GM21723 (cell line): ENCODE measurements at regions not wholly inside any gene's neighbourhood (a gene's known extent, or its start where the extent isn't known, plus 50 kb on each side); places are given as distances from the start of the nearest gene placed in this dataset.
"Not testable (repeated sequence)": the region's sequence is repeated elsewhere in the genome, so short reads cannot be mapped to it uniquely, and the experiment has no call there.

Source experiments
- ATAC-seq: cut with Tn5 transposase; IDR thresholded peaks from one replicate; pipeline ENCODE4 v1.9.1; 2021; ENCODE audit warnings: mild to moderate bottlenecking, moderate library complexity; ENCODE audit not compliant: unreplicated experiment

- ATAC-seq, result no peak
These were observed 137.1 kb upstream of the FOXG1 start for GRCh38 chr14:28629328-28630004.

GRCh38 chr14:28630100-28630499 lies 136.5 kb upstream of the FOXG1 start:
- no peak for ATAC-seq

- ATAC-seq, result no peak
These were observed 131.2 kb upstream of the FOXG1 start for GRCh38 chr14:28635387-28635786.

- not testable (repeated sequence) for ATAC-seq
These were observed 130.8 kb upstream of the FOXG1 start for GRCh38 chr14:28635816-28636215.

GRCh38 chr14:28641189-28641588 lies 125.4 kb upstream of the FOXG1 start:
- not testable (repeated sequence) for ATAC-seq

- ATAC-seq, result no peak
These were observed 115.4 kb upstream of the FOXG1 start for GRCh38 chr14:28651148-28651547.

GRCh38 chr14:28652782-28653181 lies 113.8 kb upstream of the FOXG1 start:
- no peak for ATAC-seq

- no peak for ATAC-seq
These were observed 113.1 kb upstream of the FOXG1 start for GRCh38 chr14:28653521-28653920.

GRCh38 chr14:28656704-28657255 lies 109.8 kb upstream of the FOXG1 start:
- ATAC-seq, result no peak

- no peak for ATAC-seq
These were observed 105.3 kb upstream of the FOXG1 start for GRCh38 chr14:28661171-28661772.

GRCh38 chr14:28666961-28667360 lies 99.6 kb upstream of the FOXG1 start:
- no peak for ATAC-seq

- no peak for ATAC-seq
These were observed 95.2 kb upstream of the FOXG1 start for GRCh38 chr14:28671425-28671824.

GRCh38 chr14:28673056-28673455 lies 93.5 kb upstream of the FOXG1 start:
- no peak for ATAC-seq

GRCh38 chr14:28676479-28676878 lies 90.1 kb upstream of the FOXG1 start:
- ATAC-seq, result no peak

GRCh38 chr14:28677381-28677780 lies 89.2 kb upstream of the FOXG1 start:
- ATAC-seq, result no peak

GRCh38 chr14:28678887-28679286 lies 87.7 kb upstream of the FOXG1 start:
- ATAC-seq, result no peak

- ATAC-seq, result no peak
These were observed 84.9 kb upstream of the FOXG1 start for GRCh38 chr14:28681681-28682080.

- no peak for ATAC-seq
These were observed 76.4 kb upstream of the FOXG1 start for GRCh38 chr14:28690029-28690692.

GRCh38 chr14:28695109-28695508 lies 71.5 kb upstream of the FOXG1 start:
- ATAC-seq, result no peak

- no peak for ATAC-seq
These were observed 64.9 kb upstream of the FOXG1 start for GRCh38 chr14:28701733-28702132.

- ATAC-seq, result no peak
These were observed 63.1 kb upstream of the FOXG1 start for GRCh38 chr14:28703482-28703881.

GRCh38 chr14:28704153-28704552 lies 62.4 kb upstream of the FOXG1 start:
- ATAC-seq, result no peak
